Fibroblast of lung (primary cell): ENCODE measurements at regions not wholly inside any gene's neighbourhood (a gene's known extent, or its start where the extent isn't known, plus 50 kb on each side); places are given as distances from the start of the nearest gene placed in this dataset.

Experiments used
- EZH2 ChIP-seq: IDR thresholded peaks from 2 replicates; pipeline ENCODE4 v1.5.1; 2012; ENCODE audit warnings: low read length, control low read depth, mild to moderate bottlenecking; ENCODE audit errors: missing control alignments
- TF ChIP-seq, protein P1 (sequence below), 2 donors: IDR thresholded peaks in 1 of 2; conservative IDR thresholded peaks in 1 of 2; 1 replicate in 1 of 2; 2 replicates in 1 of 2; pipeline ENCODE4 v1.5.1; 2011 to 2012; ENCODE audit warnings: low read length in 2 of 2, control low read depth in 1 of 2, inconsistent platforms in 1 of 2, low read depth in 1 of 2, mild to moderate bottlenecking in 1 of 2

DNA sequence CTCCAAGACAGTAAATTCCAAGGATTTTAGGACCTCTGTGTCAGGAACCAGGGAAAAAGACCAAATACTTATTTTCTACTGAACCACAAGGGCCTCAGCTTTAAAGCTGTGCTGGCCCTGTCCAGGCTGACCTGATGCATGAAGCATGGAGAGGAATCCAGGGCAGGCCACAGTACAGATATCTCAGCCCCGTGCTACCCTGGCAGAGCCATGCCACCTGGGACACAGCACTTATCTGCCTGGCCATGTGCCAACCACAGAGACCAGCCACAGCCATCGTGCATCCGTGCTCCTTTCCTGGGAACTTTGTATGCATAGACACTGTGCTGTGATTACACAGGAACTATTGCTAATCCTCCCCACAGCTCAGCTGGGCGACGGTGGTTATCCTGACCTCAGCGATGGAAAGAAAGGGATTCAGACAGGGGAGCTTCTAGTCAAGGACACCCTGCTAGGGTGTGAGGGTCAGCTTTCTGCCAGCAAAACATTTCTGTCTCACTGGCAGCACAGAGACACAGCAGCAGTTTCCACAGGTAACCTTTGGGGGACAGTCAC lies 687.4 kb upstream of the ID2 start:
- TF ChIP-seq, protein P1, sequence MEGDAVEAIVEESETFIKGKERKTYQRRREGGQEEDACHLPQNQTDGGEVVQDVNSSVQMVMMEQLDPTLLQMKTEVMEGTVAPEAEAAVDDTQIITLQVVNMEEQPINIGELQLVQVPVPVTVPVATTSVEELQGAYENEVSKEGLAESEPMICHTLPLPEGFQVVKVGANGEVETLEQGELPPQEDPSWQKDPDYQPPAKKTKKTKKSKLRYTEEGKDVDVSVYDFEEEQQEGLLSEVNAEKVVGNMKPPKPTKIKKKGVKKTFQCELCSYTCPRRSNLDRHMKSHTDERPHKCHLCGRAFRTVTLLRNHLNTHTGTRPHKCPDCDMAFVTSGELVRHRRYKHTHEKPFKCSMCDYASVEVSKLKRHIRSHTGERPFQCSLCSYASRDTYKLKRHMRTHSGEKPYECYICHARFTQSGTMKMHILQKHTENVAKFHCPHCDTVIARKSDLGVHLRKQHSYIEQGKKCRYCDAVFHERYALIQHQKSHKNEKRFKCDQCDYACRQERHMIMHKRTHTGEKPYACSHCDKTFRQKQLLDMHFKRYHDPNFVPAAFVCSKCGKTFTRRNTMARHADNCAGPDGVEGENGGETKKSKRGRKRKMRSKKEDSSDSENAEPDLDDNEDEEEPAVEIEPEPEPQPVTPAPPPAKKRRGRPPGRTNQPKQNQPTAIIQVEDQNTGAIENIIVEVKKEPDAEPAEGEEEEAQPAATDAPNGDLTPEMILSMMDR (conservative IDR thresholded peaks at IDR 0.05 in 1 of 2, IDR thresholded peaks at IDR 0.05 in 1 of 2; ENCODE audit: low read depth in 1 of 2, low read length in 2 of 2) = no peak
- TF ChIP-seq EZH2 = no peak
